GM23338 (cell line): ENCODE measurements at regions not wholly inside any gene's neighbourhood (a gene's known extent, or its start where the extent isn't known, plus 50 kb on each side); places are given as distances from the start of the nearest gene placed in this dataset.

Experiments
- ATAC-seq: fragments of 200-7000 bp; cut with Tn5 transposase; 3 replicates; pipeline ENCODE4 v1.9.1; 2020
- DNase-seq: peaks from one replicate; pipeline ENCODE4 v3.0.0-alpha.2; 2015; ENCODE audit warnings: low spot score
- H2AFZ ChIP-seq: fragments of 200-600 bp; sonication (generic); 2 replicates; pipeline ENCODE4 v1.8.0; 2016; ENCODE audit warnings: antibody characterized with exemption, mild to moderate bottlenecking, moderate library complexity
- H3F3A ChIP-seq: fragments of 200-600 bp; sonication (generic); replicated peaks from 2 replicates; pipeline ENCODE4 v1.8.0; 2017; ENCODE audit warnings: antibody characterized with exemption, mixed run types, low read depth
- H3K27ac ChIP-seq: fragments of 200-600 bp; sonication (generic); 2 replicates; pipeline ENCODE4 v1.6.1; 2016; ENCODE audit warnings: low read depth
- H3K27me3 ChIP-seq: fragments of 200-600 bp; sonication (generic); 2 replicates; pipeline ENCODE4 v1.8.0; 2016; ENCODE audit warnings: mild to moderate bottlenecking, mixed run types, moderate library complexity; ENCODE audit not compliant: insufficient read depth
- H3K36me3 ChIP-seq: fragments of 200-600 bp; sonication (generic); 2 replicates; pipeline ENCODE4 v1.8.0; 2016; ENCODE audit warnings: mild to moderate bottlenecking; ENCODE audit not compliant: insufficient read depth
- H3K4me1 ChIP-seq: fragments of 200-600 bp; sonication (generic); 2 replicates; pipeline ENCODE4 v1.8.0; 2016; ENCODE audit warnings: mild to moderate bottlenecking, moderate library complexity; ENCODE audit not compliant: insufficient read depth
- H3K4me2 ChIP-seq: fragments of 200-600 bp; sonication (generic); 2 replicates; pipeline ENCODE4 v1.7.1; 2017; ENCODE audit warnings: mixed run types
- H3K4me3 ChIP-seq: fragments of 200-600 bp; sonication (generic); 2 replicates; pipeline ENCODE4 v1.6.1; 2016; ENCODE audit warnings: mixed run types
- H3K79me2 ChIP-seq: fragments of 200-600 bp; sonication (generic); replicated peaks from 2 replicates; pipeline ENCODE4 v1.8.0; 2017; ENCODE audit warnings: mild to moderate bottlenecking; ENCODE audit not compliant: insufficient read depth
- H3K9me2 ChIP-seq: fragments of 200-600 bp; sonication (generic); 2 replicates; pipeline ENCODE4 v1.8.0; 2017; ENCODE audit not compliant: insufficient read depth
- H4K20me1 ChIP-seq: fragments of 200-600 bp; sonication (generic); replicated peaks from 2 replicates; pipeline ENCODE4 v1.8.0; 2017; ENCODE audit warnings: mild to moderate bottlenecking; ENCODE audit not compliant: insufficient read depth
- H3K27ac Mint-ChIP-seq: 2 replicates; pipeline ENCODE4 v1.8.0; 2020; ENCODE audit warnings: inconsistent platforms, mild to moderate bottlenecking, moderate library complexity, mixed read lengths
- H3K27me3 Mint-ChIP-seq: 3 replicates; pipeline ENCODE4 v1.8.0; 2022; ENCODE audit warnings: low read depth, mild to moderate bottlenecking, moderate library complexity, mixed read lengths, inconsistent platforms; ENCODE audit not compliant: insufficient read depth, poor library complexity
- H3K36me3 Mint-ChIP-seq: 3 replicates; pipeline ENCODE4 v1.8.0; 2021; ENCODE audit warnings: low read depth, mild to moderate bottlenecking, inconsistent platforms, moderate library complexity, mixed read lengths
- H3K4me1 Mint-ChIP-seq: 3 replicates; pipeline ENCODE4 v1.8.0; 2020; ENCODE audit warnings: mild to moderate bottlenecking, inconsistent platforms, mixed read lengths
- H3K4me3 Mint-ChIP-seq: 3 replicates; pipeline ENCODE4 v1.8.0; 2021; ENCODE audit warnings: moderate library complexity, mild to moderate bottlenecking, inconsistent platforms, mixed read lengths
- H3K9me3 Mint-ChIP-seq: 3 replicates; pipeline ENCODE4 v1.8.0; 2020; ENCODE audit warnings: moderate library complexity, mild to moderate bottlenecking, inconsistent platforms, mixed read lengths
- CREB1 ChIP-seq: fragments of 250-450 bp; sonication (Bioruptor Pico); IDR thresholded peaks from 2 replicates; pipeline ENCODE4 v1.5.0; 2020; ENCODE audit warnings: low read depth, mild to moderate bottlenecking, moderate library complexity
- CTCF ChIP-seq, 2 experiments: fragments of 200-600 bp in 1 of 2; sonication (generic) in 1 of 2; conservative IDR thresholded peaks; 2 replicates each; pipeline versions ENCODE4 v1.5.1 to v1.6.1; 2016 to 2017; ENCODE audit warnings: antibody characterized with exemption in 2 of 2, low read depth in 2 of 2, mild to moderate bottlenecking in 2 of 2, moderate library complexity in 1 of 2
- ETS1 ChIP-seq: IDR thresholded peaks from 2 replicates; pipeline ENCODE4 v1.6.1; 2016; ENCODE audit warnings: antibody characterized with exemption
- EZH2 ChIP-seq: fragments of 200-600 bp; sonication (generic); IDR thresholded peaks from one replicate; pipeline ENCODE4 v1.8.0; 2017; ENCODE audit warnings: antibody characterized with exemption, mild to moderate bottlenecking, low read depth; ENCODE audit not compliant: unreplicated experiment
- EZH2phosphoT487 ChIP-seq: fragments of 200-600 bp; sonication (generic); IDR thresholded peaks from one replicate; pipeline ENCODE4 v1.8.1; 2018; ENCODE audit warnings: antibody characterized with exemption; ENCODE audit not compliant: unreplicated experiment
- JUNB ChIP-seq: IDR thresholded peaks from one replicate; pipeline ENCODE4 v1.6.1; 2016; ENCODE audit warnings: antibody characterized with exemption; ENCODE audit not compliant: unreplicated experiment
- NANOG ChIP-seq: IDR thresholded peaks from 2 replicates; pipeline ENCODE4 v1.6.1; 2016; ENCODE audit warnings: antibody characterized with exemption, borderline replicate concordance
- POLR2AphosphoS5 ChIP-seq: IDR thresholded peaks from 2 replicates; pipeline ENCODE4 v1.6.1; 2016; ENCODE audit warnings: antibody characterized with exemption, low read depth
- REST ChIP-seq: IDR thresholded peaks from one replicate; pipeline ENCODE4 v1.6.1; 2018; ENCODE audit warnings: antibody characterized with exemption; ENCODE audit not compliant: unreplicated experiment
- STAT1 ChIP-seq: IDR thresholded peaks from one replicate; pipeline ENCODE4 v1.6.1; 2016; ENCODE audit warnings: antibody characterized with exemption; ENCODE audit not compliant: unreplicated experiment
- ZNF114 ChIP-seq: fragments of 250-450 bp; sonication (Bioruptor Pico); IDR thresholded peaks from 2 replicates; pipeline ENCODE4 v1.5.0; 2020; ENCODE audit warnings: mild to moderate bottlenecking, moderate library complexity
- ZNF331 ChIP-seq: fragments of 250-450 bp; sonication (Bioruptor Pico); IDR thresholded peaks from 2 replicates; pipeline ENCODE4 v1.5.0; 2020; ENCODE audit warnings: low read depth, mild to moderate bottlenecking, moderate library complexity
- ZNF462 ChIP-seq: fragments of 250-450 bp; sonication (Bioruptor Pico); IDR thresholded peaks from 2 replicates; pipeline ENCODE4 v1.5.0; 2020; ENCODE audit warnings: mild to moderate bottlenecking, moderate library complexity

DNA sequence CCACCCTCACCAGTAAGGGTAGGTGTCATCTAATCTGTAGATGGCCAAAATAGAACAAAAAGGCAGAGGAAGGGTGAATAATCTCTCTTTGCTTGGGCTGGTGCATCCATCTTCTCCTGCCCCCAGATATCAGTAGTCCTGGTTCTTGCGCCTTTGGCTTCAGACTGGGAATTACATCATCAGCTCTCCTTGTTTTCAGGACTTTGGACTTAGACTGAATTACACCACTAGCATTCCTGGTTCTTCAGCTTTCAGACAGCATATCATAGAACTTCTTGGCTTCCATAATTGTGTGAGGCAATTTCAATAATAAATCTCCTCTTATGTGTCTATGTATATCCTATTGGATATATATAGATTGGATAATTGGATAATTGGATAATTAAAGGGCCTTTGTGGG lies 403.0 kb upstream of the USP24 start:
- no peak for ATAC-seq
- Histone ChIP-seq H3K4me3 (no peak overlapping the region), H3K36me3 (no peaks in the 10 kb centered on the region; the same call in 1 of the 2 replicates), H3K27ac (no peak overlapping the region), H3K4me1 (peaks cover 12% of the 10 kb centered on the region; the same call in 1 of the 2 replicates), H4K20me1 (no peaks in the 10 kb centered on the region), H3K27me3 (no peaks in the 10 kb centered on the region), H2AFZ (no peak overlapping the region), H3K9me2 (peaks cover 28% of the 10 kb centered on the region; the same call in 1 of the 2 replicates), H3F3A (no peaks in the 10 kb centered on the region), H3K79me2 (no peaks in the 10 kb centered on the region), H3K4me2 (no peak overlapping the region)
- DNase-seq: no peak
- H3K27me3 Mint-ChIP-seq: no peaks in the 10 kb centered on the region
- no peak for TF ChIP-seq ZNF462 (CRISPR knock-in tag)
- TF ChIP-seq ETS1: no peak
- TF ChIP-seq CTCF (conservative IDR thresholded peaks at IDR 0.05; ENCODE audit: low read depth in 2 of 2): no peak
- no peak for TF ChIP-seq REST
- TF ChIP-seq NANOG: no peak
- TF ChIP-seq POLR2AphosphoS5: no peak
- no peak for TF ChIP-seq ZNF331 (CRISPR knock-in tag)
- TF ChIP-seq STAT1: no peak
- TF ChIP-seq EZH2phosphoT487: no peak
- TF ChIP-seq EZH2: no peak
- no peak for TF ChIP-seq JUNB
- no peak for TF ChIP-seq ZNF114
- TF ChIP-seq CREB1 (CRISPR knock-in tag): no peak
- H3K4me3 Mint-ChIP-seq: no peak overlapping the region
- H3K36me3 Mint-ChIP-seq: peaks cover 5% of the 10 kb centered on the region; the same call in 2 of the 3 replicates
- H3K9me3 Mint-ChIP-seq: peaks cover 5% of the 10 kb centered on the region; the same call in 2 of the 3 replicates
- peaks cover 19% of the 10 kb centered on the region for H3K4me1 Mint-ChIP-seq
- H3K27ac Mint-ChIP-seq: no peak overlapping the region
